Adrenal gland (tissue), 5 donors: ENCODE measurements at regions not wholly inside any gene's neighbourhood (a gene's known extent, or its start where the extent isn't known, plus 50 kb on each side); places are given as distances from the start of the nearest gene placed in this dataset.

ENCODE experiments used
- POLR2A ChIP-seq, 2 donors: fragments of 450-650 bp; IDR thresholded peaks; one replicate each; pipeline ENCODE4 v1.6.1; 2017; ENCODE audit warnings: antibody characterized with exemption in 2 of 2, mild to moderate bottlenecking in 2 of 2, moderate library complexity in 1 of 2
- TF ChIP-seq, protein P1 (sequence below), 6 experiments: fragments of 450-650 bp in 4 of 6; fragments of 200-600 bp in 2 of 6; sonication (generic) in 1 of 6; IDR thresholded peaks; 1 replicate in 5 of 6; 2 replicates in 1 of 6; pipeline versions ENCODE4 v1.5.1 to v1.8.0; 2016 to 2021; ENCODE audit warnings: antibody characterized with exemption in 6 of 6, mild to moderate bottlenecking in 2 of 6, moderate library complexity in 1 of 6
- donor health status: DM: no; HTN: no; CAD: no.

DNA sequence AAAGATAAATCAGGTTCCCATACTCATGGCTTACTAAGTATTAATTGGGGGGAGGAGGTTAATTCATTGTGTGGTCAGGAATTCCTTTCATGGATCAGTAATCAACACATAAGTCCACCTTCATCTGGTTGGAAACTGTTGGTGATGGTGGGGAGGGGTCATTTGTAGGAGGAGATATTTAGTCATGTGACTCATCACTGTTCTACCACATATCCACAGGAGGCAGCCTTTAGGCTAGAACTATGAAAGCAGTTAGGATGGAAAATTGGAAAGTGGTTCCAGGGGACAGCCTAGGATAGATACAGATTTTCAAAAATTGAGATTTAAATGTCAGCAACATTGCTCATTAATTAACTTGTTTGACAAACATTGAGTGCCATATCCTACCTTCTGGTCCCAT is 122.8 kb upstream of the PAXBP1 start:
- TF ChIP-seq, protein P1, sequence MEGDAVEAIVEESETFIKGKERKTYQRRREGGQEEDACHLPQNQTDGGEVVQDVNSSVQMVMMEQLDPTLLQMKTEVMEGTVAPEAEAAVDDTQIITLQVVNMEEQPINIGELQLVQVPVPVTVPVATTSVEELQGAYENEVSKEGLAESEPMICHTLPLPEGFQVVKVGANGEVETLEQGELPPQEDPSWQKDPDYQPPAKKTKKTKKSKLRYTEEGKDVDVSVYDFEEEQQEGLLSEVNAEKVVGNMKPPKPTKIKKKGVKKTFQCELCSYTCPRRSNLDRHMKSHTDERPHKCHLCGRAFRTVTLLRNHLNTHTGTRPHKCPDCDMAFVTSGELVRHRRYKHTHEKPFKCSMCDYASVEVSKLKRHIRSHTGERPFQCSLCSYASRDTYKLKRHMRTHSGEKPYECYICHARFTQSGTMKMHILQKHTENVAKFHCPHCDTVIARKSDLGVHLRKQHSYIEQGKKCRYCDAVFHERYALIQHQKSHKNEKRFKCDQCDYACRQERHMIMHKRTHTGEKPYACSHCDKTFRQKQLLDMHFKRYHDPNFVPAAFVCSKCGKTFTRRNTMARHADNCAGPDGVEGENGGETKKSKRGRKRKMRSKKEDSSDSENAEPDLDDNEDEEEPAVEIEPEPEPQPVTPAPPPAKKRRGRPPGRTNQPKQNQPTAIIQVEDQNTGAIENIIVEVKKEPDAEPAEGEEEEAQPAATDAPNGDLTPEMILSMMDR (IDR thresholded peaks at IDR 0.05), result no peak
- TF ChIP-seq POLR2A (IDR thresholded peaks at IDR 0.05), result no peak
